Glutamatergic neuron (in vitro differentiated cells): ENCODE measurements at regions not wholly inside any gene's neighbourhood (a gene's known extent, or its start where the extent isn't known, plus 50 kb on each side); places are given as distances from the start of the nearest gene placed in this dataset.
A peak's percentile ranks its signal among the peaks of the same experiment; 100 is the strongest.

Experiments
- DNase-seq: peaks from one replicate; pipeline ENCODE4 v3.0.0; 2022
- H3K27ac Mint-ChIP-seq: one replicate; pipeline ENCODE4 v1.8.0; 2020; ENCODE audit warnings: mild to moderate bottlenecking, mixed read lengths, inconsistent platforms; ENCODE audit not compliant: unreplicated experiment
- H3K27me3 Mint-ChIP-seq: one replicate; pipeline ENCODE4 v1.8.0; 2020; ENCODE audit warnings: mild to moderate bottlenecking, moderate library complexity, mixed read lengths, inconsistent platforms; ENCODE audit not compliant: unreplicated experiment
- H3K36me3 Mint-ChIP-seq: one replicate; pipeline ENCODE4 v1.8.0; 2020; ENCODE audit warnings: mild to moderate bottlenecking, mixed read lengths, inconsistent platforms; ENCODE audit not compliant: unreplicated experiment
- H3K4me1 Mint-ChIP-seq: one replicate; pipeline ENCODE4 v1.8.0; 2020; ENCODE audit warnings: mild to moderate bottlenecking, low read depth, mixed read lengths, inconsistent platforms; ENCODE audit not compliant: unreplicated experiment
- H3K4me3 Mint-ChIP-seq: one replicate; pipeline ENCODE4 v1.8.0; 2020; ENCODE audit warnings: mild to moderate bottlenecking, mixed read lengths, inconsistent platforms; ENCODE audit not compliant: unreplicated experiment
- H3K9me3 Mint-ChIP-seq: one replicate; pipeline ENCODE4 v1.8.0; 2020; ENCODE audit warnings: mild to moderate bottlenecking, moderate library complexity, mixed read lengths, inconsistent platforms; ENCODE audit not compliant: unreplicated experiment
- TF ChIP-seq, protein P1 (sequence below): fragments of 200-600 bp; sonication (generic); IDR thresholded peaks from one replicate; pipeline ENCODE4 v1.5.0; 2021; ENCODE audit not compliant: partially characterized antibody, unreplicated experiment

- Mint-ChIP-seq H3K4me3 (no peak overlapping the region), H3K4me1 (peaks cover 14% of the 10 kb centered on the region), H3K36me3 (no peaks in the 10 kb centered on the region), H3K9me3 (peaks cover 1% of the 10 kb centered on the region), H3K27ac (no peak overlapping the region), H3K27me3 (no peaks in the 10 kb centered on the region)
- no peak for DNase-seq
- TF ChIP-seq, protein P1, sequence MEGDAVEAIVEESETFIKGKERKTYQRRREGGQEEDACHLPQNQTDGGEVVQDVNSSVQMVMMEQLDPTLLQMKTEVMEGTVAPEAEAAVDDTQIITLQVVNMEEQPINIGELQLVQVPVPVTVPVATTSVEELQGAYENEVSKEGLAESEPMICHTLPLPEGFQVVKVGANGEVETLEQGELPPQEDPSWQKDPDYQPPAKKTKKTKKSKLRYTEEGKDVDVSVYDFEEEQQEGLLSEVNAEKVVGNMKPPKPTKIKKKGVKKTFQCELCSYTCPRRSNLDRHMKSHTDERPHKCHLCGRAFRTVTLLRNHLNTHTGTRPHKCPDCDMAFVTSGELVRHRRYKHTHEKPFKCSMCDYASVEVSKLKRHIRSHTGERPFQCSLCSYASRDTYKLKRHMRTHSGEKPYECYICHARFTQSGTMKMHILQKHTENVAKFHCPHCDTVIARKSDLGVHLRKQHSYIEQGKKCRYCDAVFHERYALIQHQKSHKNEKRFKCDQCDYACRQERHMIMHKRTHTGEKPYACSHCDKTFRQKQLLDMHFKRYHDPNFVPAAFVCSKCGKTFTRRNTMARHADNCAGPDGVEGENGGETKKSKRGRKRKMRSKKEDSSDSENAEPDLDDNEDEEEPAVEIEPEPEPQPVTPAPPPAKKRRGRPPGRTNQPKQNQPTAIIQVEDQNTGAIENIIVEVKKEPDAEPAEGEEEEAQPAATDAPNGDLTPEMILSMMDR = no peak
These were observed 127.8 kb upstream of the TBL1X start for GRCh38 chrX:9337046-9337445.

GRCh38 chrX:9338986-9339385 lies 125.9 kb upstream of the TBL1X start:
- H3K27me3 Mint-ChIP-seq = peaks cover 1% of the 10 kb centered on the region
- peaks cover 13% of the 10 kb centered on the region for H3K4me1 Mint-ChIP-seq
- TF ChIP-seq, protein P1 = no peak
- H3K36me3 Mint-ChIP-seq = no peaks in the 10 kb centered on the region
- peaks cover 1% of the 10 kb centered on the region for H3K9me3 Mint-ChIP-seq
- no peak overlapping the region for H3K4me3 Mint-ChIP-seq
- DNase-seq = no peak
- H3K27ac Mint-ChIP-seq = no peak overlapping the region

GRCh38 chrX:9339603-9340491 lies 125.0 kb upstream of the TBL1X start:
- TF ChIP-seq, protein P1 = no peak
- Mint-ChIP-seq H3K4me1 (peaks cover 13% of the 10 kb centered on the region), H3K27me3 (peaks cover 1% of the 10 kb centered on the region), H3K4me3 (no peak overlapping the region), H3K36me3 (no peaks in the 10 kb centered on the region), H3K27ac (no peak overlapping the region), H3K9me3 (peaks cover 1% of the 10 kb centered on the region)
- DNase-seq = no peak

DNA sequence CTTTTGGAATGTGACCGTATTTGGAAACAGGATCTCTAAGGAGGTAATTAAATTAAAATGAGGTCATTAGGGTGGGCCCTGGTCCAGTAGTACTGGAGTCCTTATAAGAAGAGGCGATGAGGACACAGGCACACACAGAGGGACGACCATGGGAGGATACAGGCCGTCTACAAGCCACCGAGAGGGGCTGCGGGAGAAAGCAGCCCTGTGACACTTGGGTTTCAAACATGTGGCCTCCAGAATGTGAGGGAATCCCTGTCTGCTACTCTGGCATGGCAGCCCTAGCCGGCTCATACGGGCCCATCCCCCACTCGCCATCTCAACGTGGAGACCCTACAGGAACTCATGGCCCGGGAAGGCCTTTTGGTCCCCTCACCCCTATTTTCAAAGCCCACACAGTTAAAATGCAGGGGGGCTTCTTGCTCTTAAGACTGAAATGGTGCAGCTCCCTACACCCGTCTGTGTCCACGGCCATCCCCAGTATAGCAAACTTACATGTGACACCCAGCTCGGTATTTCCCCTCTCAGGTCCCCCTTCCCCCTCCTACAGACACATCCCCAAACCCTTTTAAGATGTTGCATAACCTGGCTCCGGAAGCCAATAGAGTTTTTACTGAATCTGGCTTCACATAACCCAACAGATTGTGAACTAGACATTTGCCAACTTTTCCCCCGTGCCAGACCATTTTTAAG lies 124.1 kb upstream of the TBL1X start:
- TF ChIP-seq, protein P1 = no peak
- Mint-ChIP-seq H3K36me3 (no peaks in the 10 kb centered on the region), H3K27me3 (peaks cover 1% of the 10 kb centered on the region), H3K27ac (peak overlapping the region; percentile 68), H3K4me1 (peaks cover 13% of the 10 kb centered on the region), H3K4me3 (peak overlapping the region; percentile 25), H3K9me3 (peaks cover 1% of the 10 kb centered on the region)
- DNase-seq = peak; percentile 28
